Ishikawa (cell line): ENCODE measurements at regions not wholly inside any gene's neighbourhood (a gene's known extent, or its start where the extent isn't known, plus 50 kb on each side); places are given as distances from the start of the nearest gene placed in this dataset.

Experiments
- EP300 ChIP-seq: IDR thresholded peaks from 2 replicates; pipeline ENCODE4 v1.6.1; 2012; ENCODE audit warnings: borderline replicate concordance
- MAX ChIP-seq: IDR thresholded peaks from 2 replicates; pipeline ENCODE4 v1.6.1; 2012
- RAD21 ChIP-seq: IDR thresholded peaks from 2 replicates; pipeline ENCODE4 v1.6.1; 2012; ENCODE audit warnings: low read depth
- REST ChIP-seq: IDR thresholded peaks from 2 replicates; pipeline ENCODE4 v1.6.1; 2012; ENCODE audit warnings: low read depth, mild to moderate bottlenecking
- TEAD4 ChIP-seq: IDR thresholded peaks from 2 replicates; pipeline ENCODE4 v1.6.1; 2012
- USF1 ChIP-seq: IDR thresholded peaks from 2 replicates; pipeline ENCODE4 v1.6.1; 2012
- YY1 ChIP-seq: IDR thresholded peaks from 2 replicates; pipeline ENCODE4 v1.6.1; 2012; ENCODE audit warnings: low read depth

GRCh38 chr16:73230651-73231050, 182.7 kb upstream of the ZFHX3 start:
- TF ChIP-seq MAX (no peak), EP300 (no peak), YY1 (no peak), RAD21 (no peak), TEAD4 (no peak), USF1 (no peak), REST (no peak)
